Sigmoid colon (tissue), 4 donors: ENCODE measurements at regions not wholly inside any gene's neighbourhood (a gene's known extent, or its start where the extent isn't known, plus 50 kb on each side); places are given as distances from the start of the nearest gene placed in this dataset.

Source experiments
- CTCF ChIP-seq, 4 experiments: fragments of 450-650 bp in 3 of 4; fragments of 200-600 bp in 1 of 4; IDR thresholded peaks; one replicate each; pipeline ENCODE4 v1.5.1; 2016 to 2019; ENCODE audit warnings: antibody characterized with exemption in 4 of 4, mild to moderate bottlenecking in 3 of 4, moderate library complexity in 2 of 4
- POLR2A ChIP-seq, 2 donors: fragments of 450-650 bp; IDR thresholded peaks; one replicate each; pipeline ENCODE4 v1.6.1; 2016; ENCODE audit warnings: antibody characterized with exemption in 2 of 2, mild to moderate bottlenecking in 2 of 2, moderate library complexity in 2 of 2
- POLR2AphosphoS5 ChIP-seq, 4 donors: sonication (generic); formaldehyde crosslinking; IDR thresholded peaks; one replicate each; pipeline ENCODE4 v1.6.1; 2017; ENCODE audit warnings: antibody characterized with exemption in 4 of 4

- TF ChIP-seq POLR2AphosphoS5 (IDR thresholded peaks at IDR 0.05): no peak
- no peak for TF ChIP-seq POLR2A (IDR thresholded peaks at IDR 0.05)
- no peak for TF ChIP-seq CTCF (IDR thresholded peaks at IDR 0.05)
Measured at GRCh38 chr7:42448901-42449300, 211.9 kb upstream of the GLI3 start.
